ENCODE measurements at regions not wholly inside any gene's neighbourhood (a gene's known extent, or its start where the extent isn't known, plus 50 kb on each side); places are given as distances from the start of the nearest gene placed in this dataset.
"Not testable (repeated sequence)": the region's sequence is repeated elsewhere in the genome, so short reads cannot be mapped to it uniquely, and the experiment has no call there.

DNA sequence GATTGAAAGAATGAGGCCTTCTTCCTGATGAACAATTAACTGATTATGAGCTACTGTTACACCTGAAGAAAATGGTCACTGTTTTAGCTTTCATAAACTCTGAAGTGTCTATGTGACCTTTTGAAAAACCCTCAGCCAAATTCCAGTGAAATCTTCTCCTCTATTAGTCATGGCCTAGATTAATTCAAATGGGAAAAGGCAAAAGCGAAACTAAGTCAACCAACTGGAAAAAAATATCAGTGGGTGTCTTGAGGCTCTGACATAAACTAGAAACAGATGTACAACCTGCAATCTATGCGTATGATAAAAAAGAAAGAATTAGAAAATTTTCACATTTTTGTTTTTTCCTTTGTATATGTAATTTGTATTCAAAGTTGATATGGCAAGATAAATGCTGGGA is 169.4 kb upstream of the BANK1 start:
- ChIA-PET POLR2A (no interaction called here), CTCF (no interaction called here)
- Histone ChIP-seq H3K4me3 (ENCODE audit: low read depth, low read length) (no peak overlapping the region), H3K27ac (ENCODE audit: low read depth, low read length) (no peak overlapping the region), H3K9me3 (ENCODE audit: control insufficient read depth, insufficient read depth, low read length) (no peaks in the 10 kb centered on the region), H3K27me3 (ENCODE audit: control insufficient read depth, insufficient read depth, low read length) (no peaks in the 10 kb centered on the region)
- DNase-seq (ENCODE audit: low read depth, low spot score): no peak
- no peak for TF ChIP-seq CTCF (IDR thresholded peaks at IDR 0.05; ENCODE audit: low read depth, low read length)

DNA sequence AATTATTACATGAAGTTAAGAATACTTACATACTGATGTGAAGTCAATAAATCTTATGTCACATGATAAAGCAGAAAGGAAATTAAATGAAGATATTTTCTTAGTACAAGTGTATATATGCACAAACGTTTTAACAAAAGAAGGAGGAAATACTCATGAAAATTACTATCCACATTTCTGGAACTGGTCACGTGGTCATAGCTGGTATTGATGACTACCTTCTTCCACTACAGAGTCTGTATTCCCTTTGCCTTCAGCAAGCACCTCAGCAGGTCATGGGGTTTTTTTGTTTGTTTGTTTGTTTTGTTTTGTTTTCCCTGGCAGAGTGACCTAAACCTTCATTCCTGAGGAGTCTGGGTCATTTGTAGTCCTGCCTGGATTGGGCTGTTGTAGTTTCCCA is 174.9 kb upstream of the BANK1 start:
- CTCF ChIA-PET: no interaction called here

DNA sequence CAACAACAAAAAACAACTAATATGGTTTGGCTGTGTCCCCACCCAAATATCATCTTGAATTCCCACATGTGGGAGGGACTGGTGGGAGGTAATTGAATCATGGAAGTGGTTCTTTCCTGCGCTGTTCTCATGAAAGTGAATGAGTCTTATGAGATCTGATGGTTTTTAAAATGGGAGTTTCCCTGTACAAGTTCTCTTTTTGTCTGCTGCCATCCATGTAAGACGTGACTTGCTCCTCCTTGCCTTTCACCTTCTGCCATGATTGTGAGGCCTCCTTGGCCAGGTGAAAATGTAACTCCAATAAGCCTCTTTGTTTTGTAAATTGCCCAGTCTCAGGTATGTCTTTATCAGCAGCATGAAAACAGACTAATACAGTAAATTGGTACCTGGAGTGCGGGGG is 183.5 kb upstream of the BANK1 start:
- CTCF ChIA-PET; H3K27ac ChIP-seq (ENCODE audit: low read depth, low read length); DNase-seq (ENCODE audit: low read depth, low spot score); POLR2A ChIA-PET; H3K4me3 ChIP-seq (ENCODE audit: low read depth, low read length); H3K27me3 ChIP-seq (ENCODE audit: control insufficient read depth, insufficient read depth, low read length); H3K9me3 ChIP-seq (ENCODE audit: control insufficient read depth, insufficient read depth, low read length): not testable (repeated sequence)

More for the DNA sequence above, 174.9 kb upstream of the BANK1 start:
- Histone ChIP-seq H3K4me3 (ENCODE audit: low read depth, low read length) (no peak overlapping the region), H3K9me3 (ENCODE audit: control insufficient read depth, insufficient read depth, low read length) (no peaks in the 10 kb centered on the region), H3K27ac (ENCODE audit: low read depth, low read length) (no peak overlapping the region), H3K27me3 (ENCODE audit: control insufficient read depth, insufficient read depth, low read length) (no peaks in the 10 kb centered on the region)
- DNase-seq (ENCODE audit: low read depth, low spot score): no peak
- POLR2A ChIA-PET: no interaction called here
- TF ChIP-seq CTCF (IDR thresholded peaks at IDR 0.05; ENCODE audit: low read depth, low read length): no peak

DNA sequence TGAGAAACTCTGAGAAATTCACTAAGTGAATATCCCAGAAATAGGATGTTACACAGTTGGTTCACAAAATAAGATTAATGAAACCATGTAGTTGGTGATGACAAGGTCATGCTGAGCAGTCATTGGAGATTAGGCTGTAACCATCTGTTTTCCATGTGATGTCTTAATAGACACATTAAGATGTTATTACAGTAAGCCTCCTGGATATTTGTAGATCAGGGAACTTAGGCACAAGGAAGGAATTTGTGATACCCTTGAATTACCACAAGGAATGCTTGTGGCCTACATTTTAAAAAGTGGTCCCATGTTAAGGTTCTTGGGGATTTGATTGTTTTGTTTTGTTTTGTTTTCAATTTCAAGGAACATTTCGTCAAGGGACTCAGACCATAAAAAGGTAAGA is 185.6 kb upstream of the BANK1 start:
- H3K27me3 ChIP-seq (ENCODE audit: control insufficient read depth, insufficient read depth, low read length): no peaks in the 10 kb centered on the region
- POLR2A ChIA-PET: no interaction called here
- no peak overlapping the region for H3K27ac ChIP-seq (ENCODE audit: low read depth, low read length)
- TF ChIP-seq CTCF (IDR thresholded peaks at IDR 0.05; ENCODE audit: low read depth, low read length): no peak
- DNase-seq (ENCODE audit: low read depth, low spot score): no peak
- CTCF ChIA-PET: no interaction called here
- H3K4me3 ChIP-seq (ENCODE audit: low read depth, low read length): no peak overlapping the region
- no peaks in the 10 kb centered on the region for H3K9me3 ChIP-seq (ENCODE audit: control insufficient read depth, insufficient read depth, low read length)

- no peak for DNase-seq (ENCODE audit: low read depth, low spot score)
- ChIA-PET POLR2A (no interaction called here), CTCF (no interaction called here)
These were observed 190.2 kb upstream of the BANK1 start for GRCh38 chr4:101600287-101600686.

More at GRCh38 chr4:101600287-101600686, 190.2 kb upstream of the BANK1 start:
- Histone ChIP-seq H3K27ac (ENCODE audit: low read depth, low read length) (no peak overlapping the region), H3K9me3 (ENCODE audit: control insufficient read depth, insufficient read depth, low read length) (no peaks in the 10 kb centered on the region), H3K4me3 (ENCODE audit: low read depth, low read length) (no peak overlapping the region), H3K27me3 (ENCODE audit: control insufficient read depth, insufficient read depth, low read length) (no peaks in the 10 kb centered on the region)
- TF ChIP-seq CTCF (IDR thresholded peaks at IDR 0.05; ENCODE audit: low read depth, low read length): no peak
